HG03342 (cell line): ENCODE measurements at regions not wholly inside any gene's neighbourhood (a gene's known extent, or its start where the extent isn't known, plus 50 kb on each side); places are given as distances from the start of the nearest gene placed in this dataset.
"Not testable (repeated sequence)": the region's sequence is repeated elsewhere in the genome, so short reads cannot be mapped to it uniquely, and the experiment has no call there.

ENCODE experiments used
- ATAC-seq: cut with Tn5 transposase; IDR thresholded peaks from one replicate; pipeline ENCODE4 v1.9.1; 2021; ENCODE audit warnings: mild to moderate bottlenecking, moderate library complexity; ENCODE audit not compliant: unreplicated experiment

DNA sequence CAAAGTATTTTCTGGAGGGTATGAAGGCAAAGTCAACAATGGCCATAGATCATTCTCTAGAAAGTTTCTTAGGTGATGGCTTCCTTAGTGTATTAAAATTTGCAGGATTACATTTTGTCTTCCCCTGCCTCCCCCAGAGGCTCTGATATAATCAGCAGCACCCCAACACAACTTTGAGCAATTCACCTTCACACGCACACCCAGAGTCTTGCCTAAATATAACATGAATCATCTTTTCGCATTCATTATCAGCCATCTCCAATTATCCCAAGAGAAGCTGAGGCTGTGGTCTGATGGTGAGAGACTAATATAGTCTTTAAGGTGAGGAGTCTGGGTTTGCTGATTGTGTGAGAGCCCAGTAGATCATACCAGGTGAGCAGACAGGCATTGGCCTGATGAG is 343.0 kb downstream of the RRAGC start:
- ATAC-seq = no peak

- ATAC-seq = no peak
These were observed 346.8 kb downstream of the RRAGC start for GRCh38 chr1:38512789-38513188.

- ATAC-seq = no peak
These were observed 347.4 kb downstream of the RRAGC start for GRCh38 chr1:38512024-38512767.

DNA sequence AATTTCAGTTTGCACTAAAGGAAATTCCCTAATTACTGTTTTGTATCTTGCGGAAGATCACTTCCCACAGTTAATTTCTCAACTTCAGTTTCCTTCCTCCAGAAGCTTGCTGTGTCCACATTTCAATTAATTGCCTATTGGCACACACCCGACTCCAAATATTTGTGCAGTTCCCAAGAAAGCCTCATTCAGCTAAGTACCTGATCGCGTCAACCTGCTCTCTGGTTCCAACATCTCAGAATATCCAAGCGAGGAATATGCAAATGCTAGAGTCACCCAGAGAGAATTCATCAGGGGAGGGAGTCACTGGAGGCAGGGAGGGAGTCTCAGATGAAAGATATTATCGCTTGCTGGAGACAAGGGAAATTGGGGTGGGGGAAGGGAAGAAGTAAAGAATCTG is 351.3 kb downstream of the RRAGC start:
- no peak for ATAC-seq

GRCh38 chr1:38507563-38507962 is 352.0 kb downstream of the RRAGC start:
- no peak for ATAC-seq

GRCh38 chr1:38505944-38506343 is 353.6 kb downstream of the RRAGC start:
- no peak for ATAC-seq

DNA sequence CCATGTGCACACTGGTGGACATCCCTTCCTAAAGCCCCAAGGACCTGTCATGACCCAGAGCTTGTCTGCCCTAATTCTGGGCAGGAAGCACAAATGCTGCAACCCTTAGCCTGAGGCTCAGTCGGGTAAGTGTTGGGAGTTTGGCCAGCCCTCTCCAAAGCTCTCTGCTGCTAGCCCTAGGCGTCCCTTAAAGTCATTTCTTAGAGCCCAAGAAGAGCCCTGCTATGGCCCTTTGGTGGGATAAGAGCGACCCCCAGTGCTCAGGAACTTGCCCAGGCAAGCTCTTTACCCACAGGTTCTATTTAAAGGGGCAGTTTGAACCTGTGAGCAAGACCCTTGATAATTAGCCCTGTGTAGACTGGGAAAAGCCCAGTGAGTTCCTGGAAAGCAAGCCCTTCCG is 356.8 kb downstream of the RRAGC start:
- no peak for ATAC-seq

- no peak for ATAC-seq
These were observed 358.7 kb downstream of the RRAGC start for GRCh38 chr1:38500891-38501290.

GRCh38 chr1:38500352-38500751 is 359.2 kb downstream of the RRAGC start:
- no peak for ATAC-seq

- ATAC-seq = no peak
These were observed 360.9 kb downstream of the RRAGC start for GRCh38 chr1:38498686-38499085.

- no peak for ATAC-seq
These were observed 361.5 kb downstream of the RRAGC start for GRCh38 chr1:38497921-38498656.

DNA sequence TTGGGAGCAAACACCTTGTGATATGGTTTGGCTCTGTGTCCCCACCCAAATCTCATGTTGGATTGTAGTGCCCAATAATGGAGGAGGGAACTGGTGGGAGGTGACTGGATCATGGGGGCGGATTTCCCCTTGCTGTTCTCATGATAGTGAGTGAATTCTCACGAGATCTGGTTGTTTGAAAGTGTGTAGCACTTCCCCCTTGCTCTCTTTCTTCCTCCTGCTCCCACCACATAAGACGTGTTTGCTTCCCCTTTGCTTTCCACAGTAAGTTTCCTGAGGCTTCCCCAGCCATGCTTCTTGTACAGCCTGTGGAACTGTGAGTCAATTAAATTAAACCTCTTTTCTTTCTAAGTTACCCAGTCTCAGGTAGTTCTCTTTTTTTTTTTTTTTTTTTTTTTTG is 366.3 kb downstream of the RRAGC start:
- ATAC-seq = not testable (repeated sequence)

GRCh38 chr1:38489844-38490270 is 369.7 kb downstream of the RRAGC start:
- no peak for ATAC-seq

GRCh38 chr1:38488162-38488898 is 371.2 kb downstream of the RRAGC start:
- no peak for ATAC-seq

GRCh38 chr1:38487396-38487795 is 372.2 kb downstream of the RRAGC start:
- no peak for ATAC-seq

DNA sequence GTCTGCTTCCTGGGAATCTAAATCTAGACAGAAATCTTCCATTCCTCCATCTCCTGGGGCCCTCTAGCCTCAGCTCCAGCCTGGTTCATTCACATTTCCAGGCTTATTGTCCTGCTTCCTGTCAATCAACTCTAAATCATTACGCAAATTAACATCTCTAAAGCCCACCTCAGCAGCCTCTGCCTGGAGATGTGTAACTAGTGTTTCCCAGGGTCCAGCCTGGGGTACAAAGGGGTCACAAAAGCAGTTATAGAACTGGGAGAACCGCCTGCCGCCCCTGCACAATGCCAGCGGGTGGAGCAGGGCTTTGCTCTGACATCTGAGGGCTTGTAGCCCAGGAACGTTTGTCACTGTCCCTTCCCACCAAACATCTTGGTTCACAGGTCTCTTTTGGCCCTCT is 373.5 kb downstream of the RRAGC start:
- no peak for ATAC-seq

DNA sequence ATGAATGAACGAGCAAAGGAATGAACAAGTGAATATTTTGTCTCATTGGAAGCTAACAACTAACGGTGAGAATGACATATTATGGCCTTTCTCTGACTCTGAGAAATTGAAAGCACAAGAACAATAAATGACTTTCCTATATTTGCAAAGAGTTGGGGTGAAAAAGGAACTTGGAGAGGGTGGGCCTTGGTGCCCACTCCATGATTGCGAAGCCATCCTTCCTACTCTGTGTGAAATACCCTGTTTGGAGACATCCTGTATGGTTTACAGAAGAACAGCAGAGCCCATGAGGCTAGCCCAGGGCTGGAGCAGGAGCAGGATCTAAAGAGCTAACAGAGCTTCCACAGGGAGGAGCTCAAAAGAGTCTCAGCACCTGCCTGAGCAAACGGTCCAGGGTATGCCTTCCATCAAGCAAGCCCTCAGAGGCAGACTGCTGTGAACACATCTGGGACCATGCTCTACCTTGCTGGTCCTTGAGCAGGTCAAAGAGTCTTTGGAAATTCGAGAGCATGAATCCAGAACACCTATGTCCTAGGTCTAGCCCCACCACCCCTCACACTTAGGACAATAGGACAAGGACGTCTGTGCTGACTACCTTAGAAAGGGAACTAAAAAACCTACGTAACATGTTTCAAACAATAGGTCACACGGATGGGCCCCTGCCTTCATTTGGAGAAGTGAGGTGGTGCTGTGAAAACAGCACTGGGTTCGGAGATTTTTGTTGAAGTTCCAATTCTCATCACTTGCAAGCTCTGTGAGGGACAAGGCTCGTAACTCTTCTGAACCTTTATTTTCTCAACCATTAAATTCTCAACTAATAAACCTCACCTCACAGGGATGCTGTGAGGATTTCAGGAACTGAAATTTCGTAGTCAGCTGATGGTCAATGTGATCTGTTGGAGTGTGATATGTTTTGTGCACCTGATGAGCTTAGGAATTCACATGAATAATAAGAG is 377.4 kb downstream of the RRAGC start:
- no peak for ATAC-seq

GRCh38 chr1:38479662-38480061 is 379.9 kb downstream of the RRAGC start:
- not testable (repeated sequence) for ATAC-seq

GRCh38 chr1:38477811-38478210 is 381.8 kb downstream of the RRAGC start:
- no peak for ATAC-seq

- ATAC-seq = no peak
These were observed 382.8 kb downstream of the RRAGC start for GRCh38 chr1:38476850-38477178.
